Nephron (organoid): ENCODE measurements at regions not wholly inside any gene's neighbourhood (a gene's known extent, or its start where the extent isn't known, plus 50 kb on each side); places are given as distances from the start of the nearest gene placed in this dataset.
A peak's percentile ranks its signal among the peaks of the same experiment; 100 is the strongest.

Experiments used
- H3K27ac Mint-ChIP-seq, 3 experiments: 2 replicates each; pipeline ENCODE4 v1.8.0; 2020; ENCODE audit warnings: mixed read lengths in 3 of 3, mild to moderate bottlenecking in 2 of 3, moderate library complexity in 1 of 3
- H3K27me3 Mint-ChIP-seq: 2 replicates; pipeline ENCODE4 v1.8.0; 2021; ENCODE audit warnings: low read depth, mild to moderate bottlenecking, moderate library complexity, mixed read lengths
- H3K36me3 Mint-ChIP-seq: 2 replicates; pipeline ENCODE4 v1.8.0; 2020; ENCODE audit warnings: low read depth, mixed read lengths
- H3K4me1 Mint-ChIP-seq: 2 replicates; pipeline ENCODE4 v1.8.0; 2020; ENCODE audit warnings: mixed read lengths
- H3K4me3 Mint-ChIP-seq, 3 experiments: 2 replicates each; pipeline ENCODE4 v1.8.0; 2020; ENCODE audit warnings: mild to moderate bottlenecking in 3 of 3, mixed read lengths in 3 of 3, moderate library complexity in 2 of 3
- H3K9me3 Mint-ChIP-seq: 2 replicates; pipeline ENCODE4 v1.8.0; 2020; ENCODE audit warnings: mixed read lengths
- CTCF ChIP-seq, 3 experiments: fragments of 200-600 bp; sonication (generic); IDR thresholded peaks; one replicate each; pipeline ENCODE4 v1.5.0; 2021; ENCODE audit warnings: antibody characterized with exemption in 3 of 3; ENCODE audit not compliant: unreplicated experiment in 3 of 3

- peaks cover 54% of the 10 kb centered on the region for H3K4me1 Mint-ChIP-seq
- H3K9me3 Mint-ChIP-seq = no peaks in the 10 kb centered on the region
- H3K36me3 Mint-ChIP-seq = no peaks in the 10 kb centered on the region
- no peak for TF ChIP-seq CTCF (IDR thresholded peaks at IDR 0.05; ENCODE audit: unreplicated experiment in 3 of 3)
- no peak overlapping the region for H3K4me3 Mint-ChIP-seq
- no peak overlapping the region for H3K27ac Mint-ChIP-seq
- H3K27me3 Mint-ChIP-seq = peaks cover 26% of the 10 kb centered on the region
Measured at GRCh38 chr19:30854661-30855060, 482.5 kb downstream of the ZNF536 start.

GRCh38 chr19:30854207-30854606 is 482.0 kb downstream of the ZNF536 start:
- no peak overlapping the region for H3K4me3 Mint-ChIP-seq
- no peaks in the 10 kb centered on the region for H3K9me3 Mint-ChIP-seq
- no peak for TF ChIP-seq CTCF (IDR thresholded peaks at IDR 0.05; ENCODE audit: unreplicated experiment in 3 of 3)
- peaks cover 25% of the 10 kb centered on the region for H3K27me3 Mint-ChIP-seq
- H3K36me3 Mint-ChIP-seq = no peaks in the 10 kb centered on the region
- peaks cover 55% of the 10 kb centered on the region for H3K4me1 Mint-ChIP-seq
- no peak overlapping the region for H3K27ac Mint-ChIP-seq

GRCh38 chr19:30853036-30853435 is 480.9 kb downstream of the ZNF536 start:
- Mint-ChIP-seq H3K27ac (peak overlapping the region in 1 of 3 experiments; percentile 21), H3K4me1 (peaks cover 54% of the 10 kb centered on the region), H3K9me3 (no peaks in the 10 kb centered on the region), H3K36me3 (no peaks in the 10 kb centered on the region), H3K27me3 (peaks cover 13% of the 10 kb centered on the region), H3K4me3 (no peak overlapping the region)
- no peak for TF ChIP-seq CTCF (IDR thresholded peaks at IDR 0.05; ENCODE audit: unreplicated experiment in 3 of 3)

GRCh38 chr19:30852168-30852567 is 480.0 kb downstream of the ZNF536 start:
- Mint-ChIP-seq H3K9me3 (no peaks in the 10 kb centered on the region), H3K4me1 (peaks cover 55% of the 10 kb centered on the region), H3K27ac (no peak overlapping the region), H3K27me3 (peaks cover 10% of the 10 kb centered on the region), H3K36me3 (no peaks in the 10 kb centered on the region), H3K4me3 (no peak overlapping the region)
- TF ChIP-seq CTCF (IDR thresholded peaks at IDR 0.05; ENCODE audit: unreplicated experiment in 3 of 3) = no peak

- Mint-ChIP-seq H3K4me3 (no peak overlapping the region), H3K9me3 (peaks cover 3% of the 10 kb centered on the region)
Measured at GRCh38 chr19:30851646-30852045, 479.5 kb downstream of the ZNF536 start.

More at GRCh38 chr19:30851646-30852045, 479.5 kb downstream of the ZNF536 start:
- peaks cover 10% of the 10 kb centered on the region for H3K27me3 Mint-ChIP-seq
- H3K27ac Mint-ChIP-seq = peak overlapping the region in 1 of 3 experiments; percentile 33
- TF ChIP-seq CTCF (IDR thresholded peaks at IDR 0.05; ENCODE audit: unreplicated experiment in 3 of 3) = no peak
- H3K4me1 Mint-ChIP-seq = peaks cover 55% of the 10 kb centered on the region
- H3K36me3 Mint-ChIP-seq = no peaks in the 10 kb centered on the region
